SK-N-SH treated with all-trans-retinoic acid at 6 μM for 48 hours (cell line): ENCODE measurements at regions not wholly inside any gene's neighbourhood (a gene's known extent, or its start where the extent isn't known, plus 50 kb on each side); places are given as distances from the start of the nearest gene placed in this dataset.

Source experiments
- ARNTL ChIP-seq: fragments of 450-650 bp; formaldehyde crosslinking; IDR thresholded peaks from 2 replicates; pipeline ENCODE4 v1.5.0; 2020; ENCODE audit warnings: low read depth, mild to moderate bottlenecking, moderate library complexity, borderline replicate concordance
- CREB5 ChIP-seq: fragments of 250-450 bp; sonication (Bioruptor Pico); IDR thresholded peaks from 2 replicates; pipeline ENCODE4 v1.5.1; 2020; ENCODE audit warnings: low read depth, mild to moderate bottlenecking, moderate library complexity
- ISL1 ChIP-seq: fragments of 250-450 bp; sonication (Bioruptor Pico); IDR thresholded peaks from 2 replicates; pipeline ENCODE4 v2.1.2; 2022; ENCODE audit warnings: mild to moderate bottlenecking, moderate library complexity
- PPARA ChIP-seq: fragments of 250-450 bp; sonication (Bioruptor Pico); IDR thresholded peaks from 2 replicates; pipeline ENCODE4 v1.5.0; 2020; ENCODE audit warnings: mild to moderate bottlenecking, borderline replicate concordance
- TCF4 ChIP-seq: fragments of 250-450 bp; sonication (Bioruptor Pico); IDR thresholded peaks from 2 replicates; pipeline ENCODE4 v1.8.0; 2021; ENCODE audit warnings: mild to moderate bottlenecking, moderate library complexity, borderline replicate concordance
- ZNF565 ChIP-seq: fragments of 450-650 bp; formaldehyde crosslinking; conservative IDR thresholded peaks from 2 replicates; pipeline ENCODE4 v1.5.0; 2020; ENCODE audit warnings: low read depth, mild to moderate bottlenecking, moderate library complexity
- ZNF70 ChIP-seq: fragments of 450-650 bp; formaldehyde crosslinking; IDR thresholded peaks from 2 replicates; pipeline ENCODE4 v1.5.0; 2020; ENCODE audit warnings: mild to moderate bottlenecking, moderate library complexity

DNA sequence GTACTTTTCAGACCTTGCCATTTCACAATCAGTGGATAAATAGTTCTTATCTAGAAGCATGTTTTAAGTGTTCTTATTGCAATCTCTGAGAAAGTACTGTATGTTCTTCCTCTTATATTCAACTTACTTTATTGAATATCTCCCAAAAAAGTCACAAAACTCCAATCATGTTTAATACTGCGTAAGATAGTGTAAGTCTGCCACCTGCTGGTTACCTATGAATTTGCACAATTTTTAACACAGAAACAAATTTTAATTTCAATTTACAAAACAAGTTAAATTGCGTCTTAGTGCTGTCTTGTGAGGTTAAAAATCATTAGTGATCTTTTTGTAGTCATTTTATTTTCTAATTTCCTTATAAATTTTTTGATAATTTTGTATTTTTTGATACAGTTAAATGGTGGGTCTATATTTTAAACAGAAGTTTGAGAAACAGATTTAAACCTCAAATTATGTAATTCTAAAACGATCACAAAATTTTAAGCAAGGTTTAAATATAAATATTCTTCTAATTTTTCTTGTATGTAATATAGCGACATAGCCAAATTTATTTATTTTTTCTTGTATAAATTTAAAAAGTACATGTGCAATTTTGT lies 115.8 kb downstream of the EMB start:
- no peak for TF ChIP-seq ARNTL (CRISPR knock-in tag)
- TF ChIP-seq TCF4 (CRISPR knock-in tag), result no peak
- no peak for TF ChIP-seq ISL1 (CRISPR knock-in tag)
- no peak for TF ChIP-seq PPARA
- TF ChIP-seq CREB5 (CRISPR knock-in tag), result no peak
- no peak for TF ChIP-seq ZNF565 (CRISPR knock-in tag)
- no peak for TF ChIP-seq ZNF70
